ENCODE measurements at regions not wholly inside any gene's neighbourhood (a gene's known extent, or its start where the extent isn't known, plus 50 kb on each side); places are given as distances from the start of the nearest gene placed in this dataset.

GRCh38 chr5:118173340-118173739 is 815.0 kb downstream of the DTWD2 start (continued):
- TF ChIP-seq, protein P1, sequence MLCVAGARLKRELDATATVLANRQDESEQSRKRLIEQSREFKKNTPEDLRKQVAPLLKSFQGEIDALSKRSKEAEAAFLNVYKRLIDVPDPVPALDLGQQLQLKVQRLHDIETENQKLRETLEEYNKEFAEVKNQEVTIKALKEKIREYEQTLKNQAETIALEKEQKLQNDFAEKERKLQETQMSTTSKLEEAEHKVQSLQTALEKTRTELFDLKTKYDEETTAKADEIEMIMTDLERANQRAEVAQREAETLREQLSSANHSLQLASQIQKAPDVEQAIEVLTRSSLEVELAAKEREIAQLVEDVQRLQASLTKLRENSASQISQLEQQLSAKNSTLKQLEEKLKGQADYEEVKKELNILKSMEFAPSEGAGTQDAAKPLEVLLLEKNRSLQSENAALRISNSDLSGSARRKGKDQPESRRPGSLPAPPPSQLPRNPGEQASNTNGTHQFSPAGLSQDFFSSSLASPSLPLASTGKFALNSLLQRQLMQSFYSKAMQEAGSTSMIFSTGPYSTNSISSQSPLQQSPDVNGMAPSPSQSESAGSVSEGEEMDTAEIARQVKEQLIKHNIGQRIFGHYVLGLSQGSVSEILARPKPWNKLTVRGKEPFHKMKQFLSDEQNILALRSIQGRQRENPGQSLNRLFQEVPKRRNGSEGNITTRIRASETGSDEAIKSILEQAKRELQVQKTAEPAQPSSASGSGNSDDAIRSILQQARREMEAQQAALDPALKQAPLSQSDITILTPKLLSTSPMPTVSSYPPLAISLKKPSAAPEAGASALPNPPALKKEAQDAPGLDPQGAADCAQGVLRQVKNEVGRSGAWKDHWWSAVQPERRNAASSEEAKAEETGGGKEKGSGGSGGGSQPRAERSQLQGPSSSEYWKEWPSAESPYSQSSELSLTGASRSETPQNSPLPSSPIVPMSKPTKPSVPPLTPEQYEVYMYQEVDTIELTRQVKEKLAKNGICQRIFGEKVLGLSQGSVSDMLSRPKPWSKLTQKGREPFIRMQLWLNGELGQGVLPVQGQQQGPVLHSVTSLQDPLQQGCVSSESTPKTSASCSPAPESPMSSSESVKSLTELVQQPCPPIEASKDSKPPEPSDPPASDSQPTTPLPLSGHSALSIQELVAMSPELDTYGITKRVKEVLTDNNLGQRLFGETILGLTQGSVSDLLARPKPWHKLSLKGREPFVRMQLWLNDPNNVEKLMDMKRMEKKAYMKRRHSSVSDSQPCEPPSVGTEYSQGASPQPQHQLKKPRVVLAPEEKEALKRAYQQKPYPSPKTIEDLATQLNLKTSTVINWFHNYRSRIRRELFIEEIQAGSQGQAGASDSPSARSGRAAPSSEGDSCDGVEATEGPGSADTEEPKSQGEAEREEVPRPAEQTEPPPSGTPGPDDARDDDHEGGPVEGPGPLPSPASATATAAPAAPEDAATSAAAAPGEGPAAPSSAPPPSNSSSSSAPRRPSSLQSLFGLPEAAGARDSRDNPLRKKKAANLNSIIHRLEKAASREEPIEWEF (IDR thresholded peaks at IDR 0.05; ENCODE audit: insufficient replicate concordance, low read depth, low read length): no peak
- TF ChIP-seq, protein P2, sequence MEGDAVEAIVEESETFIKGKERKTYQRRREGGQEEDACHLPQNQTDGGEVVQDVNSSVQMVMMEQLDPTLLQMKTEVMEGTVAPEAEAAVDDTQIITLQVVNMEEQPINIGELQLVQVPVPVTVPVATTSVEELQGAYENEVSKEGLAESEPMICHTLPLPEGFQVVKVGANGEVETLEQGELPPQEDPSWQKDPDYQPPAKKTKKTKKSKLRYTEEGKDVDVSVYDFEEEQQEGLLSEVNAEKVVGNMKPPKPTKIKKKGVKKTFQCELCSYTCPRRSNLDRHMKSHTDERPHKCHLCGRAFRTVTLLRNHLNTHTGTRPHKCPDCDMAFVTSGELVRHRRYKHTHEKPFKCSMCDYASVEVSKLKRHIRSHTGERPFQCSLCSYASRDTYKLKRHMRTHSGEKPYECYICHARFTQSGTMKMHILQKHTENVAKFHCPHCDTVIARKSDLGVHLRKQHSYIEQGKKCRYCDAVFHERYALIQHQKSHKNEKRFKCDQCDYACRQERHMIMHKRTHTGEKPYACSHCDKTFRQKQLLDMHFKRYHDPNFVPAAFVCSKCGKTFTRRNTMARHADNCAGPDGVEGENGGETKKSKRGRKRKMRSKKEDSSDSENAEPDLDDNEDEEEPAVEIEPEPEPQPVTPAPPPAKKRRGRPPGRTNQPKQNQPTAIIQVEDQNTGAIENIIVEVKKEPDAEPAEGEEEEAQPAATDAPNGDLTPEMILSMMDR (IDR thresholded peaks at IDR 0.05 in 2 of 3, conservative IDR thresholded peaks at IDR 0.05 in 1 of 3; ENCODE audit: control insufficient read depth in 2 of 3, extremely low read depth in 1 of 3, insufficient read depth in 1 of 3, low read depth in 3 of 3, low read length in 3 of 3): no peak
- TF ChIP-seq STAT1 (conservative IDR thresholded peaks at IDR 0.05) (no peak), MEF2B (IDR thresholded peaks at IDR 0.05; ENCODE audit: partially characterized antibody, poor library complexity, severe bottlenecking) (no peak)

DNA sequence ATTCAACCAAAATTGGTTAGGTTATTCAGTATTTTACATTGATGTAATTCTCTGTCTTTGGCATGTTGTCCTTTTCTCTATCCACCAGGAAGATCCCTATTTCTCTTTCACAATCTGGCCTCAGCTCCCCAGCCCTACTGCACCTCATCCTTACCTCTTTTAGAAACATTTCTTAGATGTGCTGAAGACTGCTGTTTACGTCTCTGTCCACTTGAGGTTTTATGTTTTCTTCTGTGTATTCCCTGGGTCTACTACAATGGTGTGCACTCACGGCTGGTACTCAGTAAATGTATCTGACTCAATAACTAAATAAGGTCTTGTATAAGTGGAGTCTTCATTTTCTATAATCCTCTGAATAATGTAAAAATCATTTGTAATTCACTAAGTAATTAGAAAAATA is 822.7 kb downstream of the DTWD2 start:
- H3K36me3 ChIP-seq (ENCODE audit: control insufficient read depth in 2 of 2, insufficient read depth in 2 of 2, low read length in 1 of 2): no peaks in the 10 kb centered on the region
- H2AFZ ChIP-seq (ENCODE audit: control insufficient read depth, low read depth, low read length): no peak overlapping the region
- WGBS (ENCODE audit: insufficient coverage, insufficient replicate concordance, low lambda C conversion rate, missing lambda C conversion rate): 17% methylated on average over 2 of the region's 2 CpGs
- no peak overlapping the region for H3K4me2 ChIP-seq (ENCODE audit: control insufficient read depth, insufficient read depth)
- no peak for FAIRE-seq
- SMC1A ChIA-PET (ENCODE audit: uncharacterized antibody, unreplicated experiment): no interaction called here
- in situ Hi-C loops (cut with MboI): no loop called here
- no peaks in the 10 kb centered on the region for H3K79me2 ChIP-seq (ENCODE audit: control insufficient read depth, insufficient read depth, low read length)
- ATAC-seq: no peak
- intact Hi-C loops (cut with micrococcal nuclease; ENCODE audit: unreplicated experiment): no loop called here
- H3K27ac ChIP-seq (ENCODE audit: control insufficient read depth, insufficient read depth): no peak overlapping the region
- no peaks in the 10 kb centered on the region; a peak in 1 of 4 replicates for H3K27me3 ChIP-seq (replicated peaks in 1 of 2; ENCODE audit: control insufficient read depth in 2 of 2, insufficient read depth in 2 of 2, low read length in 1 of 2)
- no TSS peak for BruUV-seq (replicated peaks)
- no peaks in the 10 kb centered on the region for H3K9me3 ChIP-seq (replicated peaks; ENCODE audit: control insufficient read depth, insufficient read depth, low read length)
- RAD21 ChIA-PET (ENCODE audit: unreplicated experiment): no interaction called here
- H3K4me3 ChIP-seq: no peak overlapping the region
- no peaks in the 10 kb centered on the region for H4K20me1 ChIP-seq (ENCODE audit: control insufficient read depth, insufficient read depth)
- no peak overlapping the region for H3K9ac ChIP-seq (ENCODE audit: control insufficient read depth, insufficient read depth, low read length)
- CTCF ChIA-PET: no interaction called here
- POLR2A ChIA-PET: no interaction called here
- H3K4me1 ChIP-seq (ENCODE audit: control insufficient read depth, insufficient read depth, low read length): no peaks in the 10 kb centered on the region
- DNase-seq (ENCODE audit: low read depth, low spot score): no peak
- no peak for TF ChIP-seq SMAD5 (IDR thresholded peaks at IDR 0.05; ENCODE audit: low read depth)
- no peak for TF ChIP-seq USF2 (IDR thresholded peaks at IDR 0.05; ENCODE audit: borderline replicate concordance, low read depth, low read length)
- TF ChIP-seq KAT2A (conservative IDR thresholded peaks at IDR 0.05; ENCODE audit: control insufficient read depth, low read depth, low read length): no peak
- TF ChIP-seq, protein P3, sequence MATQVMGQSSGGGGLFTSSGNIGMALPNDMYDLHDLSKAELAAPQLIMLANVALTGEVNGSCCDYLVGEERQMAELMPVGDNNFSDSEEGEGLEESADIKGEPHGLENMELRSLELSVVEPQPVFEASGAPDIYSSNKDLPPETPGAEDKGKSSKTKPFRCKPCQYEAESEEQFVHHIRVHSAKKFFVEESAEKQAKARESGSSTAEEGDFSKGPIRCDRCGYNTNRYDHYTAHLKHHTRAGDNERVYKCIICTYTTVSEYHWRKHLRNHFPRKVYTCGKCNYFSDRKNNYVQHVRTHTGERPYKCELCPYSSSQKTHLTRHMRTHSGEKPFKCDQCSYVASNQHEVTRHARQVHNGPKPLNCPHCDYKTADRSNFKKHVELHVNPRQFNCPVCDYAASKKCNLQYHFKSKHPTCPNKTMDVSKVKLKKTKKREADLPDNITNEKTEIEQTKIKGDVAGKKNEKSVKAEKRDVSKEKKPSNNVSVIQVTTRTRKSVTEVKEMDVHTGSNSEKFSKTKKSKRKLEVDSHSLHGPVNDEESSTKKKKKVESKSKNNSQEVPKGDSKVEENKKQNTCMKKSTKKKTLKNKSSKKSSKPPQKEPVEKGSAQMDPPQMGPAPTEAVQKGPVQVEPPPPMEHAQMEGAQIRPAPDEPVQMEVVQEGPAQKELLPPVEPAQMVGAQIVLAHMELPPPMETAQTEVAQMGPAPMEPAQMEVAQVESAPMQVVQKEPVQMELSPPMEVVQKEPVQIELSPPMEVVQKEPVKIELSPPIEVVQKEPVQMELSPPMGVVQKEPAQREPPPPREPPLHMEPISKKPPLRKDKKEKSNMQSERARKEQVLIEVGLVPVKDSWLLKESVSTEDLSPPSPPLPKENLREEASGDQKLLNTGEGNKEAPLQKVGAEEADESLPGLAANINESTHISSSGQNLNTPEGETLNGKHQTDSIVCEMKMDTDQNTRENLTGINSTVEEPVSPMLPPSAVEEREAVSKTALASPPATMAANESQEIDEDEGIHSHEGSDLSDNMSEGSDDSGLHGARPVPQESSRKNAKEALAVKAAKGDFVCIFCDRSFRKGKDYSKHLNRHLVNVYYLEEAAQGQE (IDR thresholded peaks at IDR 0.05; ENCODE audit: low read depth, low read length): no peak
- no peak for TF ChIP-seq PML (IDR thresholded peaks at IDR 0.05; ENCODE audit: low read length)
- no peak for TF ChIP-seq ZNF217 (IDR thresholded peaks at IDR 0.05)
- no peak for TF ChIP-seq GABPA (IDR thresholded peaks at IDR 0.05; ENCODE audit: low read depth)

All from GM12878 (cell line).